GM12864 (cell line): ENCODE measurements at regions not wholly inside any gene's neighbourhood (a gene's known extent, or its start where the extent isn't known, plus 50 kb on each side); places are given as distances from the start of the nearest gene placed in this dataset.

Source experiments
- DNase-seq: peaks from one replicate; pipeline ENCODE4 v3.0.0-alpha.2; 2011; ENCODE audit warnings: low read depth
- H3K4me3 ChIP-seq: 2 replicates; pipeline ENCODE4 v1.5.1; 2011; ENCODE audit warnings: mild to moderate bottlenecking, low read depth, low read length, control low read depth
- TF ChIP-seq, protein P1 (sequence below): IDR thresholded peaks from 2 replicates; pipeline ENCODE4 v1.5.1; 2011; ENCODE audit warnings: low read depth, mild to moderate bottlenecking, moderate library complexity, low read length, control low read depth, inconsistent platforms; ENCODE audit errors: missing control alignments

DNA sequence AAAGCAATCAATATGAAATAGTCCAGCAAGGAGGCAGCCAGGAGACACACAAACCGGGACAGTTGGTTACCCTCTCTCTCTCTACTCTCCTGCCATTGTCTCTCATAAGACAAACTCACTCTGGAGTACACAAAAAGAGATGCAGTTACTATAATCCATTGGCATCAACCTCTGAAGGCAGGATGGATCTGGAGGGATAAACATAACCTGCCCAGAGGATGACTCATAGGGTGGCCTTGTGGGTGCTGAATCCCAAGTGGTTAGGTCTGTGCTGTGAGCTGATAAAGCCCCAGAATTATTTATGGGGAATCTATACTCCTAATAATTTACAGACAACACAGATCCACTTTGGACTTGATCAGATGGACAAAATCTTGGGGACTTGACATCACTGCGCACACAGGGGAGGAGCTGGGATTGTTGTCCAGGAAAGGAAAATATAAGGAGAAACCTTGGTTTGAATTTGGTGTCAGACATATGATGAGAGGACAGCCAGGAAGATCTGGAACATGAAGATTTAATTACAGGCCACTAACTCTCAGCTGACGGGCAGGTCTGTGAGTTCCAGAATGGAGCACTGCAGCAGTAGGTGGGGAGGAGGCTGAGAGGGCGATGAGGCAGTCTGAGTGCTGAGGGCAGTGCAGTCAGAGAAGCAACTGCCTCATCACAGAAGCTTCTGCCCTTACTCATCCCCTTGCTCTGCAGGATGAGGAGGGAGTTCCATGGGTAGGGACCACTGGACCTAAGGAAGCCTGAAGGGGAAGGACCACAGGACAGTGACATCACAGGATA lies 113.9 kb upstream of the PRSS58 start:
- DNase-seq = no peak
- TF ChIP-seq, protein P1, sequence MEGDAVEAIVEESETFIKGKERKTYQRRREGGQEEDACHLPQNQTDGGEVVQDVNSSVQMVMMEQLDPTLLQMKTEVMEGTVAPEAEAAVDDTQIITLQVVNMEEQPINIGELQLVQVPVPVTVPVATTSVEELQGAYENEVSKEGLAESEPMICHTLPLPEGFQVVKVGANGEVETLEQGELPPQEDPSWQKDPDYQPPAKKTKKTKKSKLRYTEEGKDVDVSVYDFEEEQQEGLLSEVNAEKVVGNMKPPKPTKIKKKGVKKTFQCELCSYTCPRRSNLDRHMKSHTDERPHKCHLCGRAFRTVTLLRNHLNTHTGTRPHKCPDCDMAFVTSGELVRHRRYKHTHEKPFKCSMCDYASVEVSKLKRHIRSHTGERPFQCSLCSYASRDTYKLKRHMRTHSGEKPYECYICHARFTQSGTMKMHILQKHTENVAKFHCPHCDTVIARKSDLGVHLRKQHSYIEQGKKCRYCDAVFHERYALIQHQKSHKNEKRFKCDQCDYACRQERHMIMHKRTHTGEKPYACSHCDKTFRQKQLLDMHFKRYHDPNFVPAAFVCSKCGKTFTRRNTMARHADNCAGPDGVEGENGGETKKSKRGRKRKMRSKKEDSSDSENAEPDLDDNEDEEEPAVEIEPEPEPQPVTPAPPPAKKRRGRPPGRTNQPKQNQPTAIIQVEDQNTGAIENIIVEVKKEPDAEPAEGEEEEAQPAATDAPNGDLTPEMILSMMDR = no peak
- H3K4me3 ChIP-seq = no peak overlapping the region

- TF ChIP-seq, protein P1 = no peak
- DNase-seq = no peak
- H3K4me3 ChIP-seq = no peak overlapping the region
Measured at GRCh38 chr7:142365410-142365842, 107.6 kb upstream of the PRSS58 start.

DNA sequence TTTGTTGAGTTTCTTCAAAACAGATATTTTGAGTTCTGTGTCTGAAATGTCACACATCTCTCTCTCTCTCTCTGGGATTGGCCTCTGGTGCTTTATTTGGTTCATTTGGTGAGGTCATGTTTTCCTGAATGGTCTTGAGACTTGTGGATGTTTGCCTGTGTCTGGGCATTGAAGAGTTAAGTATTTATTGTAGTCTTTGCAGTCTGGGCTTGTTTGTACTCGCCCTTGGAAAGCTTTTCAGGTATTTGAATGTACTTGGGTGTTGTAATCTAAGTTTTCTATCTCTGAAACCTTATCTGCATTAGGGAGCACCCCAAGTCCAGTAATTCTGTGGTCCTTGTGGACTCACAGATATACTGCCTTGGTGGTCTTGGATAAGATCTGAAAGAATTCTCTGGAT lies 106.7 kb upstream of the PRSS58 start:
- H3K4me3 ChIP-seq = no peak overlapping the region
- DNase-seq = no peak
- TF ChIP-seq, protein P1 = no peak

DNA sequence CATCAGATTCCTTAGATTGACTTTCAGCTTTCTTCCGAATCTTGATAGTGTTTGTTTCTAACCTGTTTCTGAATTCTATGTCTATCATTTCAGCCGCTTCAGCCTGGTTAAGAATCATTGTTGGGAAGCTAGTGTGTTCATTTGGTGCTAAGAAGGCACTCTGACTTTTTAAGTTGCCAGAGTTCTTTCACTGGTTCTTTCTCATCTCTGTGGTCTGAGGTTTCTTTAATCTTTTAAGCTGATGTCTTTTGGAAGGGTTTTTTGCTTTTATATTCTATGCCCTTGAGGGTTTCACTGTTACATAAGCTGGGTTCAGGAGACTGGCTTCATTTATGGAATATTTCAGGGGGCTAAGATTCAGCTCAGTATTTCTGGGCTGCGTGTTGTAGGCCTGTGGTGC lies 104.5 kb upstream of the PRSS58 start:
- no peak overlapping the region for H3K4me3 ChIP-seq
- DNase-seq = no peak
- TF ChIP-seq, protein P1 = no peak

- TF ChIP-seq, protein P1 = no peak
- no peak for DNase-seq
- no peak overlapping the region for H3K4me3 ChIP-seq
Measured at GRCh38 chr7:142359694-142360279, 101.9 kb upstream of the PRSS58 start.

DNA sequence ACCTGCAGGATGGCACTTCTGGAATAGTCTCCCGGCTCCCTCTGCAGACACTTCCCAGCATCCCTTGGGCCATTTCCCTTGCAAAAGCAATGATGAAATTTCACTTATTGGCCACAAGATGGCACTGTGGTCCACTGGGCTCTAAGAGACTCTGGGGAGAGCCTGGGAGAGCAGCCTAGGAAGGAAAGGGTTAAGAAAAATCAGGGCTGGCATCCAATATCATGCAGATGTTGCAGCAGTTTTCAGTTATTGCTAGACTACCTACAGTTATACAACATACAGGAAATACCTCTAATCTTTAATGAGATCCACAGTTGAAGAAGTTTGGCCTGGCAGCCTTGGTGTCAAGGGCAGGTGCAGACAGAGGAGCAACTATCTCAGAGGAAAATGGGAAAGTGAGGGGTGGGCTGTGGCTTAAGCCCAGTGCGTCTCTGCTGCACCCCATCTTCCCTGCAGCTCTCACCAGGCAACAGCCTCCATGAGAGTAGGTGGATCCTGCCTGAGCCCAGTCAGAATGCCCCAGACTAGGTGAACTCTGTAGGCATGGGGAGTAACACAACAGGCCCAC lies 100.2 kb upstream of the PRSS58 start:
- H3K4me3 ChIP-seq = no peak overlapping the region
- DNase-seq = peak; percentile 16
- TF ChIP-seq, protein P1 = peak; percentile 76
